WTC11 (cell line): ENCODE measurements at regions not wholly inside any gene's neighbourhood (a gene's known extent, or its start where the extent isn't known, plus 50 kb on each side); places are given as distances from the start of the nearest gene placed in this dataset.

ENCODE experiments used
- ATAC-seq: fragments of 200-7000 bp; cut with Tn5 transposase; 2 replicates; pipeline ENCODE4 v1.10.0; 2021; ENCODE audit warnings: mild to moderate bottlenecking, moderate library complexity
- CTCF ChIA-PET: fragments of 300-600 bp; sonication (Branson Sonifier 250); formaldehyde crosslinking; loops from one replicate; lab custom pipeline; 2021; ENCODE audit warnings: antibody characterized with exemption; lab: Charles Lee
- POLR2A ChIA-PET: fragments of 350-600 bp; sonication (Branson Sonifier 250); formaldehyde crosslinking; loops from one replicate; lab custom pipeline; 2021; ENCODE audit warnings: antibody characterized with exemption; lab: Charles Lee
- DNase-seq: peaks from one replicate; pipeline ENCODE4 v3.0.0; 2021; ENCODE audit warnings: low spot score
- H3K27ac Mint-ChIP-seq: 2 replicates; pipeline ENCODE4 v1.8.0; 2021; ENCODE audit warnings: mixed read lengths
- H3K27me3 Mint-ChIP-seq: 2 replicates; pipeline ENCODE4 v1.8.0; 2021; ENCODE audit warnings: low read depth, mild to moderate bottlenecking, moderate library complexity, mixed read lengths
- H3K36me3 Mint-ChIP-seq: 2 replicates; pipeline ENCODE4 v1.8.0; 2021; ENCODE audit warnings: mixed read lengths
- H3K4me1 Mint-ChIP-seq: 2 replicates; pipeline ENCODE4 v1.8.0; 2022; ENCODE audit warnings: mixed read lengths
- H3K4me3 Mint-ChIP-seq: 2 replicates; pipeline ENCODE4 v1.8.0; 2021; ENCODE audit warnings: mild to moderate bottlenecking, moderate library complexity, mixed read lengths
- H3K9me3 Mint-ChIP-seq: 2 replicates; pipeline ENCODE4 v1.8.0; 2021; ENCODE audit warnings: mixed read lengths
- ATF1 ChIP-seq: sonication (generic); formaldehyde crosslinking; IDR thresholded peaks from 2 replicates; pipeline ENCODE4 v1.8.1; 2023; ENCODE audit warnings: mild to moderate bottlenecking, moderate library complexity, missing genetic modification reagents
- ATF2 ChIP-seq: sonication (generic); formaldehyde crosslinking; IDR thresholded peaks from 2 replicates; pipeline ENCODE4 v1.8.1; 2022; ENCODE audit warnings: low read depth, missing genetic modification reagents, borderline replicate concordance
- ATF6 ChIP-seq: sonication (generic); formaldehyde crosslinking; IDR thresholded peaks from 2 replicates; pipeline ENCODE4 v1.8.1; 2023; ENCODE audit warnings: mild to moderate bottlenecking, missing genetic modification reagents
- CBFB ChIP-seq: sonication (generic); formaldehyde crosslinking; IDR thresholded peaks from 2 replicates; pipeline ENCODE4 v1.8.1; 2022; ENCODE audit warnings: mild to moderate bottlenecking, low read depth, missing genetic modification reagents
- ESRRA ChIP-seq: sonication (generic); formaldehyde crosslinking; IDR thresholded peaks from 2 replicates; pipeline ENCODE4 v1.8.1; 2022; ENCODE audit warnings: mild to moderate bottlenecking, missing genetic modification reagents, borderline replicate concordance
- ETV6 ChIP-seq: sonication (generic); formaldehyde crosslinking; IDR thresholded peaks from 2 replicates; pipeline ENCODE4 v1.8.1; 2022; ENCODE audit warnings: mild to moderate bottlenecking, missing genetic modification reagents
- FOXK1 ChIP-seq: sonication (generic); formaldehyde crosslinking; IDR thresholded peaks from 2 replicates; pipeline ENCODE4 v1.8.0; 2022; ENCODE audit warnings: mild to moderate bottlenecking, moderate library complexity, missing genetic modification reagents
- GRHL2 ChIP-seq: fragments of 250-450 bp; sonication (Bioruptor Pico); IDR thresholded peaks from 2 replicates; pipeline ENCODE4 v1.8.0; 2022; ENCODE audit warnings: mild to moderate bottlenecking, moderate library complexity; ENCODE audit not compliant: insufficient replicate concordance, severe bottlenecking
- IRF2 ChIP-seq: sonication (generic); formaldehyde crosslinking; IDR thresholded peaks from 2 replicates; pipeline ENCODE4 v1.8.0; 2022; ENCODE audit warnings: low read depth, missing genetic modification reagents, borderline replicate concordance
- MLX ChIP-seq: sonication (generic); formaldehyde crosslinking; IDR thresholded peaks from 2 replicates; pipeline ENCODE4 v1.8.1; 2023; ENCODE audit warnings: mild to moderate bottlenecking, missing genetic modification reagents, moderate library complexity
- NFE2L1 ChIP-seq: sonication (generic); formaldehyde crosslinking; IDR thresholded peaks from 2 replicates; pipeline ENCODE4 v1.8.1; 2023; ENCODE audit warnings: missing genetic modification reagents
- PRRX2 ChIP-seq: fragments of 250-450 bp; sonication (Bioruptor Pico); IDR thresholded peaks from 2 replicates; pipeline ENCODE4 v1.8.0; 2021; ENCODE audit warnings: mild to moderate bottlenecking
- SMAD3 ChIP-seq: sonication (generic); formaldehyde crosslinking; IDR thresholded peaks from 2 replicates; pipeline ENCODE4 v1.8.0; 2022; ENCODE audit warnings: missing genetic modification reagents, mild to moderate bottlenecking, borderline replicate concordance
- SMAD4 ChIP-seq: sonication (generic); formaldehyde crosslinking; IDR thresholded peaks from 2 replicates; pipeline ENCODE4 v1.8.0; 2022; ENCODE audit warnings: mild to moderate bottlenecking, missing genetic modification reagents
- TCF7 ChIP-seq: sonication (generic); formaldehyde crosslinking; IDR thresholded peaks from 2 replicates; pipeline ENCODE4 v1.8.0; 2022; ENCODE audit warnings: mild to moderate bottlenecking, low read depth, missing genetic modification reagents, moderate library complexity
- ZNF263 ChIP-seq: sonication (generic); formaldehyde crosslinking; IDR thresholded peaks from 2 replicates; pipeline ENCODE4 v1.8.1; 2022; ENCODE audit warnings: low read depth, mild to moderate bottlenecking, moderate library complexity, missing genetic modification reagents
- ZNF396 ChIP-seq: fragments of 250-450 bp; sonication (Bioruptor Pico); IDR thresholded peaks from 2 replicates; pipeline ENCODE4 v1.8.0; 2021; ENCODE audit warnings: mild to moderate bottlenecking, moderate library complexity, borderline replicate concordance
- TF ChIP-seq, protein P1 (sequence below): sonication (generic); formaldehyde crosslinking; IDR thresholded peaks from 2 replicates; pipeline ENCODE4 v1.8.0; 2022; ENCODE audit warnings: missing genetic modification reagents
- TF ChIP-seq, protein P2 (sequence below): fragments of 250-450 bp; sonication (Bioruptor Pico); IDR thresholded peaks from 2 replicates; pipeline ENCODE4 v1.8.0; 2021; ENCODE audit warnings: mild to moderate bottlenecking
- TF ChIP-seq, protein P3 (sequence below): sonication (generic); formaldehyde crosslinking; IDR thresholded peaks from 2 replicates; pipeline ENCODE4 v1.8.0; 2022; ENCODE audit warnings: mild to moderate bottlenecking, missing genetic modification reagents

- H3K27ac Mint-ChIP-seq: no peak overlapping the region
- no peaks in the 10 kb centered on the region for H3K27me3 Mint-ChIP-seq
- H3K4me3 Mint-ChIP-seq: no peak overlapping the region
- H3K36me3 Mint-ChIP-seq: no peaks in the 10 kb centered on the region
- ATAC-seq (no peak), DNase-seq (no peak)
- H3K9me3 Mint-ChIP-seq: peaks cover 7% of the 10 kb centered on the region; the same call in 1 of the 2 replicates
- ChIA-PET POLR2A (no interaction called here), CTCF (no interaction called here)
- H3K4me1 Mint-ChIP-seq: peaks cover 7% of the 10 kb centered on the region
- TF ChIP-seq ESRRA (CRISPR knock-in tag): no peak
- TF ChIP-seq GRHL2 (CRISPR knock-in tag): no peak
- TF ChIP-seq, protein P1, sequence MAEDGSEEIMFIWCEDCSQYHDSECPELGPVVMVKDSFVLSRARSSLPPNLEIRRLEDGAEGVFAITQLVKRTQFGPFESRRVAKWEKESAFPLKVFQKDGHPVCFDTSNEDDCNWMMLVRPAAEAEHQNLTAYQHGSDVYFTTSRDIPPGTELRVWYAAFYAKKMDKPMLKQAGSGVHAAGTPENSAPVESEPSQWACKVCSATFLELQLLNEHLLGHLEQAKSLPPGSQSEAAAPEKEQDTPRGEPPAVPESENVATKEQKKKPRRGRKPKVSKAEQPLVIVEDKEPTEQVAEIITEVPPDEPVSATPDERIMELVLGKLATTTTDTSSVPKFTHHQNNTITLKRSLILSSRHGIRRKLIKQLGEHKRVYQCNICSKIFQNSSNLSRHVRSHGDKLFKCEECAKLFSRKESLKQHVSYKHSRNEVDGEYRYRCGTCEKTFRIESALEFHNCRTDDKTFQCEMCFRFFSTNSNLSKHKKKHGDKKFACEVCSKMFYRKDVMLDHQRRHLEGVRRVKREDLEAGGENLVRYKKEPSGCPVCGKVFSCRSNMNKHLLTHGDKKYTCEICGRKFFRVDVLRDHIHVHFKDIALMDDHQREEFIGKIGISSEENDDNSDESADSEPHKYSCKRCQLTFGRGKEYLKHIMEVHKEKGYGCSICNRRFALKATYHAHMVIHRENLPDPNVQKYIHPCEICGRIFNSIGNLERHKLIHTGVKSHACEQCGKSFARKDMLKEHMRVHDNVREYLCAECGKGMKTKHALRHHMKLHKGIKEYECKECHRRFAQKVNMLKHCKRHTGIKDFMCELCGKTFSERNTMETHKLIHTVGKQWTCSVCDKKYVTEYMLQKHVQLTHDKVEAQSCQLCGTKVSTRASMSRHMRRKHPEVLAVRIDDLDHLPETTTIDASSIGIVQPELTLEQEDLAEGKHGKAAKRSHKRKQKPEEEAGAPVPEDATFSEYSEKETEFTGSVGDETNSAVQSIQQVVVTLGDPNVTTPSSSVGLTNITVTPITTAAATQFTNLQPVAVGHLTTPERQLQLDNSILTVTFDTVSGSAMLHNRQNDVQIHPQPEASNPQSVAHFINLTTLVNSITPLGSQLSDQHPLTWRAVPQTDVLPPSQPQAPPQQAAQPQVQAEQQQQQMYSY: no peak
- no peak for TF ChIP-seq ZNF263
- no peak for TF ChIP-seq ATF6 (CRISPR knock-in tag)
- TF ChIP-seq PRRX2 (CRISPR knock-in tag): no peak
- no peak for TF ChIP-seq ATF1 (CRISPR knock-in tag)
- TF ChIP-seq FOXK1: no peak
- TF ChIP-seq ETV6 (CRISPR knock-in tag): no peak
- TF ChIP-seq, protein P2, sequence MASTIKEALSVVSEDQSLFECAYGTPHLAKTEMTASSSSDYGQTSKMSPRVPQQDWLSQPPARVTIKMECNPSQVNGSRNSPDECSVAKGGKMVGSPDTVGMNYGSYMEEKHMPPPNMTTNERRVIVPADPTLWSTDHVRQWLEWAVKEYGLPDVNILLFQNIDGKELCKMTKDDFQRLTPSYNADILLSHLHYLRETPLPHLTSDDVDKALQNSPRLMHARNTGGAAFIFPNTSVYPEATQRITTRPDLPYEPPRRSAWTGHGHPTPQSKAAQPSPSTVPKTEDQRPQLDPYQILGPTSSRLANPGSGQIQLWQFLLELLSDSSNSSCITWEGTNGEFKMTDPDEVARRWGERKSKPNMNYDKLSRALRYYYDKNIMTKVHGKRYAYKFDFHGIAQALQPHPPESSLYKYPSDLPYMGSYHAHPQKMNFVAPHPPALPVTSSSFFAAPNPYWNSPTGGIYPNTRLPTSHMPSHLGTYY (CRISPR knock-in tag): no peak
- TF ChIP-seq TCF7 (CRISPR knock-in tag): no peak
- TF ChIP-seq ZNF396: no peak
- no peak for TF ChIP-seq IRF2 (CRISPR knock-in tag)
- TF ChIP-seq, protein P3, sequence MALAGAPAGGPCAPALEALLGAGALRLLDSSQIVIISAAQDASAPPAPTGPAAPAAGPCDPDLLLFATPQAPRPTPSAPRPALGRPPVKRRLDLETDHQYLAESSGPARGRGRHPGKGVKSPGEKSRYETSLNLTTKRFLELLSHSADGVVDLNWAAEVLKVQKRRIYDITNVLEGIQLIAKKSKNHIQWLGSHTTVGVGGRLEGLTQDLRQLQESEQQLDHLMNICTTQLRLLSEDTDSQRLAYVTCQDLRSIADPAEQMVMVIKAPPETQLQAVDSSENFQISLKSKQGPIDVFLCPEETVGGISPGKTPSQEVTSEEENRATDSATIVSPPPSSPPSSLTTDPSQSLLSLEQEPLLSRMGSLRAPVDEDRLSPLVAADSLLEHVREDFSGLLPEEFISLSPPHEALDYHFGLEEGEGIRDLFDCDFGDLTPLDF (CRISPR knock-in tag): no peak
- TF ChIP-seq ATF2 (CRISPR knock-in tag): no peak
- TF ChIP-seq SMAD3 (CRISPR knock-in tag): no peak
Measured at GRCh38 chr9:86684148-86684547, 263.2 kb downstream of the GAS1 start.

GRCh38 chr9:86682240-86682639 is 265.1 kb downstream of the GAS1 start:
- Mint-ChIP-seq H3K27ac (no peak overlapping the region), H3K4me1 (0 out of 2 replicates have a peak, but pooled peaks cover 2% of the 10 kb centered on the region), H3K36me3 (no peaks in the 10 kb centered on the region), H3K4me3 (no peak overlapping the region), H3K27me3 (no peaks in the 10 kb centered on the region), H3K9me3 (peaks cover 7% of the 10 kb centered on the region; the same call in 1 of the 2 replicates)
- ChIA-PET POLR2A (no interaction called here), CTCF (no interaction called here)
- no peak for ATAC-seq
- DNase-seq: no peak
- TF ChIP-seq, protein P3 (CRISPR knock-in tag): no peak
- TF ChIP-seq SMAD4 (CRISPR knock-in tag): no peak
- TF ChIP-seq ZNF263: no peak
- no peak for TF ChIP-seq CBFB
- no peak for TF ChIP-seq NFE2L1 (CRISPR knock-in tag)
- no peak for TF ChIP-seq MLX (CRISPR knock-in tag)
- no peak for TF ChIP-seq IRF2 (CRISPR knock-in tag)
